ENCODE measurements at regions not wholly inside any gene's neighbourhood (a gene's known extent, or its start where the extent isn't known, plus 50 kb on each side); places are given as distances from the start of the nearest gene placed in this dataset.

DNA sequence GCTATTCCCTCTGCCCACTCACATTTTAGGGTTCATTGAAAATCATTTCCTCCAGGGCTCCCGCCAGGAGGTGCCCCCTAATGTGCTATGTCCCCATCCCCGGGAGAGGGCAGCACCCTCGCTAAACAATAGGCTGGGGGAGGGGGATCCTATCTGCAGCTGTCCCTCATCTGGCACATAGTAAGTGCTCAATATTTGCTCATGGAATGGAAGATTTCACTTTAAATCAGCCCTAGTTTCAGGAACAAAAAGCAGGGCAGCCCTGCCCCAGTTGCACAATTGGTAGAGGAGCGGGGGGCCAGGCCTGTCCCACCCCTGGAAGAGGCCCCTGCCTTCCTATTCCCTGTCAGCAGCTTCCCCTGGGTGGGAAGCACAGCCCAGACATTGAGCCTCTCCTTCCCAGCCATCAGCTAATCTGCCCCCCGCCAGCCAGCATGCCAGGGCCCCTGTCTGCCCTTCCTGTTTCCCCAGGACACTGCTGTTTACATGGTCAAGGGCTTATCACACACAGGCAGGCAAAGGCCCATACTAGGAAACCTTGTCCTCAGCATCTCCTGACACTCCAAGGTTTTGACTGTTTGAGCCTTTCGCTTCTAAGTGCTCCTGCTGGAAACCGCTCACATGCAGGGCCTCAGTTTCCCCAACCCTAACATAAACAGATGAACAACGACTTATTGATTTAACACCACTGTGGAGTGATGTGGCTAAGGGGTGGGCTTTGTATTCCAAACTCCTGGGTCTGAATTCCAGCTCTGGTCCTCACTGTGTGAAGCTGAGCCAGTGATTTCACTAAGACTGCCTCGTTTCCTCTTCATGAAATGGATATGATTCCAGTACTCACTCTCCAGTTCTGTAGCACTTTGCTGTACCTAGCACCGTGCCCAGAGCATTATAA lies 130.7 kb upstream of the ZMIZ1 start:
- no peak overlapping the region for H3K27ac ChIP-seq
- TF ChIP-seq CTCF (IDR thresholded peaks at IDR 0.05) (no peak), ZFX (IDR thresholded peaks at IDR 0.05; ENCODE audit: borderline replicate concordance) (no peak)

GRCh38 chr10:78938695-78939672 lies 129.8 kb upstream of the ZMIZ1 start:
- no peak overlapping the region for H3K27ac ChIP-seq
- no peak for TF ChIP-seq CTCF (IDR thresholded peaks at IDR 0.05)
- no peak for TF ChIP-seq ZFX (IDR thresholded peaks at IDR 0.05; ENCODE audit: borderline replicate concordance)

DNA sequence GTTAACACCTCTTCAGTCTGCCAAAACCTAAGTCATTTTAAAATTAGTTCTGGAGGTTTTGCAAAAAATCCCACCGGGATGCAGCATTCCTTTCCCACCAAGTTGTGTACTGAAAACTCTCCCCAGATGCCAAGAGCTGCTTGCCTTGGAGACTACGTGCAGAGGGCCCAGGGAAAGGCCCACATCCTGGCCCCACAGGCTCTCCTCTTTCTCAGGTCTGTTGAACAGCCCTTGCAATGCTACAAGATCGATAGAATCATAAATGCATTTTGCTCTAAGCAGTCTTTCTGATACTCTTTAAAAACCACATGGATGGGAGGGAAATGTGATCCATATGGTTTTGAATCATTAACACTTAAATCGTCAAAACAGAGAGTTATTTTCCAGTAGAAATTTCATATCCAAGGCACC lies 126.7 kb upstream of the ZMIZ1 start:
- no peak overlapping the region for H3K27ac ChIP-seq
- TF ChIP-seq ZFX (IDR thresholded peaks at IDR 0.05; ENCODE audit: borderline replicate concordance) (no peak), CTCF (IDR thresholded peaks at IDR 0.05) (no peak)

GRCh38 chr10:78944723-78945312 lies 123.9 kb upstream of the ZMIZ1 start:
- no peak overlapping the region for H3K27ac ChIP-seq
- TF ChIP-seq CTCF (IDR thresholded peaks at IDR 0.05) (no peak), ZFX (IDR thresholded peaks at IDR 0.05; ENCODE audit: borderline replicate concordance) (no peak)

DNA sequence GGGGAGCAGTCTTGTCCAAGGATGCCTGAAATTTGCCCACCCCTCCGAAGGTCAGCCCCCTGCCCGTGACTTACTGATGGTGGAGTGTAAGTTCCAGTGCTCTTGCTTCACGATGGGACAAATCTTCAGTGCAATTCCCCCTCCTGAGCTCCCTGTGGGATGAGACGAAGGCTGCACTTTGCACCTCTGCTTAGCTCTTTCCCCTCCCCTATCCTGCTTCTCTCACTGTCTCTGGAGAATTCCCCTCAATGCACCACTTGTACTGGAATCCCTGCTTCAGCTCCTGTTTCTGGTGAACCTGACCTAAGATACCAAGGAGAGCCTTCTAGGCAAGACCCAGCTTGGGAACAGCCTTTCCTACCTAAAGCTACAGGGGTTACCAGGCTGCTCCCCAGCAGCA lies 122.9 kb upstream of the ZMIZ1 start:
- TF ChIP-seq CTCF (IDR thresholded peaks at IDR 0.05) (no peak), ZFX (IDR thresholded peaks at IDR 0.05; ENCODE audit: borderline replicate concordance) (no peak)
- no peak overlapping the region for H3K27ac ChIP-seq

DNA sequence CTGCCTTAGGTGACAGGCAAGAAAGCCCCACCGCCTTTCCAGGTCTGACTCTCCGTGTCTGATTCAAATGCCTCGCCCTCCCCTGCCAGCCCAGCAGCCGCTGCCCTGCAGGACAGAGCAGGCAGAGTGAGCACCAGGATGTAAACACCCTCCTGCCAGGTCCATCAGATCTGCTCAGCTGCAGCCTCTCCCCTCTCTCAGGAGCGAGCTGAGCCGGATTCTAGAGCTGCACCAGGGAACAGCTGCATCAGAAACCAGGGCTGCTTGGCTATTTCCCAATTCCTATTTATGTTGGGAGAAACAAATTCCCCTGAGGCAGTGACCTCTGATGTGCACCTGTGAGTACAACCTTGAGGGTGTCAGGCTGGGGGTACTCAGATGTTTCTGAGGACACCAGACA lies 121.5 kb upstream of the ZMIZ1 start:
- H3K27ac ChIP-seq = no peak overlapping the region
- TF ChIP-seq ZFX (IDR thresholded peaks at IDR 0.05; ENCODE audit: borderline replicate concordance) = no peak
- TF ChIP-seq CTCF (IDR thresholded peaks at IDR 0.05) = no peak

All from 22Rv1 (cell line).